Caco-2 (cell line): ENCODE measurements at regions not wholly inside any gene's neighbourhood (a gene's known extent, or its start where the extent isn't known, plus 50 kb on each side); places are given as distances from the start of the nearest gene placed in this dataset.

Experiments used
- BruUV-seq: library from RNA; stranded (reverse); fragments of 400-500 nt; replicated peaks from 2 replicates; lab custom pipeline; 2021; lab: Mats Ljungman, UMichigan
- CTCF ChIA-PET: fragments of 300-600 bp; sonication (Branson Sonifier 250); formaldehyde crosslinking; loops from one replicate; lab custom pipeline; 2022; ENCODE audit warnings: antibody characterized with exemption; lab: Charles Lee
- POLR2A ChIA-PET: fragments of 300-600 bp; sonication (Branson Sonifier 250); formaldehyde crosslinking; loops from one replicate; lab custom pipeline; 2022; ENCODE audit warnings: antibody characterized with exemption; lab: Charles Lee
- DNase-seq, 2 experiments: peaks; one replicate each; pipeline versions ENCODE4 v3.0.0 to v3.0.0-alpha.2; 2020 to 2022
- H3K27me3 ChIP-seq: replicated peaks from 2 replicates; pipeline ENCODE4 v1.6.0; 2011; ENCODE audit warnings: low read length; ENCODE audit not compliant: control insufficient read depth, insufficient read depth
- H3K36me3 ChIP-seq: 2 replicates; pipeline ENCODE4 v1.5.1; 2011; ENCODE audit warnings: low read length; ENCODE audit not compliant: control insufficient read depth, insufficient read depth
- H3K4me1 ChIP-seq: fragments of 250-450 bp; sonication (Bioruptor Pico); 2 replicates; pipeline ENCODE4 v1.5.1; 2020; ENCODE audit warnings: mild to moderate bottlenecking
- H3K4me3 ChIP-seq: 2 replicates; pipeline ENCODE4 v1.5.1; 2011; ENCODE audit warnings: low read depth, mild to moderate bottlenecking, control low read depth, low read length
- H3K9me3 ChIP-seq: fragments of 250-450 bp; sonication (Bioruptor Pico); 2 replicates; pipeline ENCODE4 v1.5.1; 2020; ENCODE audit warnings: mild to moderate bottlenecking, moderate library complexity
- H3K27ac Mint-ChIP-seq: one replicate; pipeline ENCODE4 v1.8.0; 2022; ENCODE audit warnings: mixed read lengths; ENCODE audit not compliant: unreplicated experiment
- H3K27me3 Mint-ChIP-seq: one replicate; pipeline ENCODE4 v1.8.0; 2022; ENCODE audit warnings: mixed read lengths; ENCODE audit not compliant: insufficient read depth, unreplicated experiment
- H3K36me3 Mint-ChIP-seq: one replicate; pipeline ENCODE4 v1.8.0; 2022; ENCODE audit warnings: mild to moderate bottlenecking, mixed read lengths; ENCODE audit not compliant: insufficient read depth, unreplicated experiment
- H3K4me1 Mint-ChIP-seq: one replicate; pipeline ENCODE4 v1.8.0; 2022; ENCODE audit warnings: low read depth, mixed read lengths; ENCODE audit not compliant: unreplicated experiment
- H3K4me3 Mint-ChIP-seq: one replicate; pipeline ENCODE4 v1.8.0; 2022; ENCODE audit warnings: mild to moderate bottlenecking, moderate library complexity, mixed read lengths; ENCODE audit not compliant: unreplicated experiment
- H3K9me3 Mint-ChIP-seq: one replicate; pipeline ENCODE4 v1.8.0; 2022; ENCODE audit warnings: mixed read lengths; ENCODE audit not compliant: unreplicated experiment
- intact Hi-C: fragments of 100-400 bp; cut with micrococcal nuclease; formaldehyde crosslinking; loops from one replicate; pipeline ENCODE4 v1.10.0; 2022; ENCODE audit not compliant: unreplicated experiment
- TF ChIP-seq, protein P1 (sequence below), 2 experiments: fragments of 200-600 bp in 1 of 2; IDR thresholded peaks; 1 replicate in 1 of 2; 2 replicates in 1 of 2; pipeline versions ENCODE4 v1.5.1 to v1.8.0; 2011 to 2022; ENCODE audit warnings: antibody characterized with exemption in 1 of 2, control low read depth in 1 of 2, inconsistent platforms in 1 of 2, low read depth in 1 of 2, low read length in 1 of 2, mild to moderate bottlenecking in 1 of 2, moderate library complexity in 1 of 2; ENCODE audit not compliant: insufficient read depth in 1 of 2, severe bottlenecking in 1 of 2, unreplicated experiment in 1 of 2

DNA sequence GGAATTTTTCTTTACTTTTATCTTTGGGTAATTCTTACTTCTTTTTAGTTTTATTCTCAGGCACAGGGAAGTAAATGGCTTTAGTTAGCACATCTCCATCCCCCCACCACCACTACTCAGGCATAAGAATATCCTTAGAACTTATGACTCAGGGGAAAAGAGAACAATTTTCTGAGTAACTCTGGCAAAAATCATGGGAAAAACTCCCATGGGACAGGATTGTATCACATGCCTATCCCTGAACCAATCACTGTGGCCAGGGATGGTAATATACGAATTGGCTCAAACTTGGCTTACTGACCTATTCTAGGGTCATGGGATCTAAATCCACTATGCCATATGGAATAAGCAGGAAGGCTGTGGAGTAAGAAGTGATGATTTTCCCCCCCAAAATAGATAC, 339.1 kb downstream of the BTBD3 start:
- intact Hi-C loops, result no loop called here
- Mint-ChIP-seq H3K4me1 (no peaks in the 10 kb centered on the region), H3K9me3 (no peaks in the 10 kb centered on the region), H3K4me3 (no peak overlapping the region), H3K36me3 (no peaks in the 10 kb centered on the region), H3K27me3 (peaks cover 12% of the 10 kb centered on the region), H3K27ac (no peak overlapping the region)
- TF ChIP-seq, protein P1, sequence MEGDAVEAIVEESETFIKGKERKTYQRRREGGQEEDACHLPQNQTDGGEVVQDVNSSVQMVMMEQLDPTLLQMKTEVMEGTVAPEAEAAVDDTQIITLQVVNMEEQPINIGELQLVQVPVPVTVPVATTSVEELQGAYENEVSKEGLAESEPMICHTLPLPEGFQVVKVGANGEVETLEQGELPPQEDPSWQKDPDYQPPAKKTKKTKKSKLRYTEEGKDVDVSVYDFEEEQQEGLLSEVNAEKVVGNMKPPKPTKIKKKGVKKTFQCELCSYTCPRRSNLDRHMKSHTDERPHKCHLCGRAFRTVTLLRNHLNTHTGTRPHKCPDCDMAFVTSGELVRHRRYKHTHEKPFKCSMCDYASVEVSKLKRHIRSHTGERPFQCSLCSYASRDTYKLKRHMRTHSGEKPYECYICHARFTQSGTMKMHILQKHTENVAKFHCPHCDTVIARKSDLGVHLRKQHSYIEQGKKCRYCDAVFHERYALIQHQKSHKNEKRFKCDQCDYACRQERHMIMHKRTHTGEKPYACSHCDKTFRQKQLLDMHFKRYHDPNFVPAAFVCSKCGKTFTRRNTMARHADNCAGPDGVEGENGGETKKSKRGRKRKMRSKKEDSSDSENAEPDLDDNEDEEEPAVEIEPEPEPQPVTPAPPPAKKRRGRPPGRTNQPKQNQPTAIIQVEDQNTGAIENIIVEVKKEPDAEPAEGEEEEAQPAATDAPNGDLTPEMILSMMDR (IDR thresholded peaks at IDR 0.05; ENCODE audit: insufficient read depth in 1 of 2, low read depth in 1 of 2, low read length in 1 of 2, severe bottlenecking in 1 of 2, unreplicated experiment in 1 of 2), result no peak
- POLR2A ChIA-PET, result no interaction called here
- Histone ChIP-seq H3K9me3 (no peaks in the 10 kb centered on the region), H3K27me3 (no peaks in the 10 kb centered on the region), H3K4me1 (no peaks in the 10 kb centered on the region), H3K36me3 (no peaks in the 10 kb centered on the region), H3K4me3 (no peak overlapping the region)
- DNase-seq, result no peak
- BruUV-seq, result no TSS peak
- CTCF ChIA-PET, result no interaction called here

DNA sequence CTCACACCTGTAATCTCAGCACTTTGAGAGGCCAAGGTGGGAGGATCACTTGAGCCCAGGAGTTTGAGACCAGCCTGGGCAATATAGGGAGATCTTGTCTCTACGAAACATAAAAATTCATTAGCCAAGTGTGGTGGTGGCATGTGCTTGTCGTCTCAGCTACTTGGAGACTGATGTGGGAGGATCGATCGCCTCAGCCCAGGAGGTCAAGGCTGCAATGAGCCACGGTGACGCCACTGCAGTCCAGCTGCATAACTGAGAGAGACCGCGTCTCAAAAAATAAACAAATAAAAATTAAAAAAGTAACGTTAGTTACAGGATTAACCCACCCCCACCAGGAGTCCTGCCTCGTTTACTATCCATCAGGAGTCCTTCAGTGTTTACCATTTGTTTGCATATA, 345.1 kb downstream of the BTBD3 start:
- no peaks in the 10 kb centered on the region for H3K9me3 Mint-ChIP-seq
- H3K27me3 Mint-ChIP-seq, result peaks cover 18% of the 10 kb centered on the region
- H3K4me1 Mint-ChIP-seq, result no peaks in the 10 kb centered on the region
- H3K27ac Mint-ChIP-seq, result no peak overlapping the region
- no peaks in the 10 kb centered on the region for H3K9me3 ChIP-seq
- ChIA-PET POLR2A (no interaction called here), CTCF (no interaction called here)
- no peaks in the 10 kb centered on the region for H3K36me3 Mint-ChIP-seq
- no peak for DNase-seq
- TF ChIP-seq, protein P1 (IDR thresholded peaks at IDR 0.05; ENCODE audit: insufficient read depth in 1 of 2, low read depth in 1 of 2, low read length in 1 of 2, severe bottlenecking in 1 of 2, unreplicated experiment in 1 of 2), result no peak
- H3K36me3 ChIP-seq, result no peaks in the 10 kb centered on the region
- no peak overlapping the region for H3K4me3 Mint-ChIP-seq
- H3K4me1 ChIP-seq, result no peaks in the 10 kb centered on the region
- intact Hi-C loops, result no loop called here
- BruUV-seq, result no TSS peak
- no peak overlapping the region for H3K4me3 ChIP-seq
- H3K27me3 ChIP-seq, result no peaks in the 10 kb centered on the region

DNA sequence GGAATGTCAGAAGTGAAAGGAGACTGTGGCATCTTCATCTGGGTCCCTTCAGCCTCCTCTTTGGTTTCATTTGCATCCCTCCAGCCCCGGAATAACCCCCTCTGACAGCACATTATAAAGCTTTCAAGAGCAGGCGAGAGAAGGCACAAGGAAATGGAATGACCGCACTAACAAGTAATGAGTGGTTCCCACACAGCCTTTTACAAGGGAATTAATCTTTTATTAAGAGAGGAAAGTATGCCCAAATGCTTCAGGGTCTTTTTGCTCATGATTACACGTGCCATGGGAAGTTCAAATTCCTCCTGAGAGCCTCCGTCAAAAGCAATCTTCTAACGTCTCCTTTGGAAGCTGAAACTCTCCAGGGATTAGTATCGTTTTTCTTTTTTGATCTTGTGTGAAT, 347.0 kb downstream of the BTBD3 start:
- Mint-ChIP-seq H3K27ac (no peak overlapping the region), H3K9me3 (no peaks in the 10 kb centered on the region), H3K36me3 (no peaks in the 10 kb centered on the region), H3K27me3 (peaks cover 18% of the 10 kb centered on the region), H3K4me3 (no peak overlapping the region), H3K4me1 (no peaks in the 10 kb centered on the region)
- H3K36me3 ChIP-seq, result no peaks in the 10 kb centered on the region
- no peaks in the 10 kb centered on the region for H3K9me3 ChIP-seq
- no peaks in the 10 kb centered on the region for H3K4me1 ChIP-seq
- intact Hi-C loops, result no loop called here
- DNase-seq, result no peak
- ChIA-PET POLR2A (interaction anchor here (0.5 kb wide), 1 partner anchor 588 kb away, joined by 5 read pairs; no protein-coding TSS in a partner anchor), CTCF (no interaction called here)
- TF ChIP-seq, protein P1 (IDR thresholded peaks at IDR 0.05; ENCODE audit: insufficient read depth in 1 of 2, low read depth in 1 of 2, low read length in 1 of 2, severe bottlenecking in 1 of 2, unreplicated experiment in 1 of 2), result no peak
- H3K27me3 ChIP-seq, result no peaks in the 10 kb centered on the region
- H3K4me3 ChIP-seq, result no peak overlapping the region
- no TSS peak for BruUV-seq
